SK-N-MC (cell line): ENCODE measurements at regions not wholly inside any gene's neighbourhood (a gene's known extent, or its start where the extent isn't known, plus 50 kb on each side); places are given as distances from the start of the nearest gene placed in this dataset.

ENCODE experiments used
- EZH2 ChIP-seq: fragments of 200-600 bp; sonication (generic); IDR thresholded peaks from one replicate; pipeline ENCODE4 v1.6.1; 2017; ENCODE audit warnings: antibody characterized with exemption
- POLR2AphosphoS5 ChIP-seq: IDR thresholded peaks from 2 replicates; pipeline ENCODE4 v1.6.1; 2012; ENCODE audit warnings: mild to moderate bottlenecking, low read depth, low read length, borderline replicate concordance

DNA sequence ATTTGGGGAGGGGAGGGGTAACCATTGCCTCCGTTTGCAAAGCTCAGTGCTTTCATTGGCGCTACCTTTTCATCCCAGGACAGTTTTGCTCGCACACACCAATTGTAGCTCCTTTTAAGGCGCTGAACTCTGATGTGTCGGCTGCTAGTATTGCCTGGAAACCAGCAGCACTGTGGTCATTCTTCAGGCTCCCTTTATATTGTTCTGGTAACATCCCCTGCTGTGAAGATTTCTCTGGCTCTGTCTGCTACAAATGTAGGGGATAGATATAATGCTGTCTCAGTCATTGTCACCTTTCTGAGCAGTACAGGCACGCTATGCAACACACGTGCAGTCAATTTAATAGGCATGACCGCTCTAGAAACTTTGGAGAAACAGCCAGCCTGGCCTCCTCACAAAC is 172.9 kb upstream of the SASH1 start:
- no peak for TF ChIP-seq POLR2AphosphoS5
- no peak for TF ChIP-seq EZH2
